ENCODE measurements at regions not wholly inside any gene's neighbourhood (a gene's known extent, or its start where the extent isn't known, plus 50 kb on each side); places are given as distances from the start of the nearest gene placed in this dataset.

GRCh38 chr13:54133746-54134145, 1105.1 kb downstream of the OLFM4 start:
- H3K4me3 ChIP-seq (replicated peaks in 1 of 2; ENCODE audit: low read depth in 2 of 2, low read length in 2 of 2), result no peak overlapping the region
- no peak for DNase-seq (ENCODE audit: low read depth in 2 of 2)
- no peak for TF ChIP-seq CTCF (IDR thresholded peaks at IDR 0.05; ENCODE audit: low read depth, low read length)

GRCh38 chr13:54144828-54145227, 1116.2 kb downstream of the OLFM4 start:
- no peak overlapping the region for H3K4me3 ChIP-seq (replicated peaks in 1 of 2; ENCODE audit: low read depth in 2 of 2, low read length in 2 of 2)
- DNase-seq (ENCODE audit: low read depth in 2 of 2), result no peak
- TF ChIP-seq CTCF (IDR thresholded peaks at IDR 0.05; ENCODE audit: low read depth, low read length), result no peak

- DNase-seq (ENCODE audit: low read depth in 2 of 2), result no peak
- no peak overlapping the region for H3K4me3 ChIP-seq (replicated peaks in 1 of 2; ENCODE audit: low read depth in 2 of 2, low read length in 2 of 2)
- no peak for TF ChIP-seq CTCF (IDR thresholded peaks at IDR 0.05; ENCODE audit: low read depth, low read length)
These were observed 1122.2 kb downstream of the OLFM4 start for GRCh38 chr13:54150851-54151250.

- no peak overlapping the region for H3K4me3 ChIP-seq (replicated peaks in 1 of 2; ENCODE audit: low read depth in 2 of 2, low read length in 2 of 2)
- TF ChIP-seq CTCF (IDR thresholded peaks at IDR 0.05; ENCODE audit: low read depth, low read length), result no peak
- DNase-seq (ENCODE audit: low read depth in 2 of 2), result no peak
These were observed 1133.5 kb downstream of the OLFM4 start for GRCh38 chr13:54162069-54162468.

- TF ChIP-seq CTCF (IDR thresholded peaks at IDR 0.05; ENCODE audit: low read depth, low read length), result no peak
- DNase-seq (ENCODE audit: low read depth in 2 of 2), result no peak
- H3K4me3 ChIP-seq (replicated peaks in 1 of 2; ENCODE audit: low read depth in 2 of 2, low read length in 2 of 2), result no peak overlapping the region
These were observed 1137.1 kb downstream of the OLFM4 start for GRCh38 chr13:54165581-54166215.

- H3K4me3 ChIP-seq (replicated peaks in 1 of 2; ENCODE audit: low read depth in 2 of 2, low read length in 2 of 2), result no peak overlapping the region
- DNase-seq (ENCODE audit: low read depth in 2 of 2), result no peak
- no peak for TF ChIP-seq CTCF (IDR thresholded peaks at IDR 0.05; ENCODE audit: low read depth, low read length)
These were observed 1145.4 kb downstream of the OLFM4 start for GRCh38 chr13:54173996-54174395.

- TF ChIP-seq CTCF (IDR thresholded peaks at IDR 0.05; ENCODE audit: low read depth, low read length), result no peak
- DNase-seq (ENCODE audit: low read depth in 2 of 2), result no peak
These were observed 1146.9 kb downstream of the OLFM4 start for GRCh38 chr13:54175466-54175865.

More at GRCh38 chr13:54175466-54175865, 1146.9 kb downstream of the OLFM4 start:
- no peak overlapping the region for H3K4me3 ChIP-seq (replicated peaks in 1 of 2; ENCODE audit: low read depth in 2 of 2, low read length in 2 of 2)

All from cardiac fibroblast (primary cell).